ENCODE measurements at regions not wholly inside any gene's neighbourhood (a gene's known extent, or its start where the extent isn't known, plus 50 kb on each side); places are given as distances from the start of the nearest gene placed in this dataset.

- TF ChIP-seq YY1 (IDR thresholded peaks at IDR 0.05; ENCODE audit: insufficient read depth, insufficient read length) (no peak), SUZ12 (IDR thresholded peaks at IDR 0.05; ENCODE audit: extremely low read depth, insufficient read depth, insufficient read length) (no peak), ZNF274 (IDR thresholded peaks at IDR 0.05; ENCODE audit: low read depth, low read length) (no peak)
Observed at GRCh38 chr2:20523799-20524187, 76.9 kb downstream of the RHOB start.

Measured in NT2/D1 (cell line).